ENCODE measurements at regions not wholly inside any gene's neighbourhood (a gene's known extent, or its start where the extent isn't known, plus 50 kb on each side); places are given as distances from the start of the nearest gene placed in this dataset.

- no peak for ATAC-seq
- ChIA-PET CTCF (no interaction called here), POLR2A (no interaction called here)
- no peak for FAIRE-seq
- no peak for DNase-seq (ENCODE audit: low read depth in 1 of 2, low spot score in 1 of 2)
- H3K4me3 ChIP-seq = no peak overlapping the region
- WGBS (ENCODE audit: missing lambda C conversion rate) = 65% methylated on average over 3 of the region's 3 CpGs
- no peaks in the 10 kb centered on the region for H3K9me3 ChIP-seq
- no peak overlapping the region for H3K4me2 ChIP-seq
- no peak for TF ChIP-seq SMC3 (IDR thresholded peaks at IDR 0.05)
- TF ChIP-seq FOSB (CRISPR knock-in tag; IDR thresholded peaks at IDR 0.05) = no peak
- no peak for TF ChIP-seq PHF8 (IDR thresholded peaks at IDR 0.05; ENCODE audit: borderline replicate concordance, low read depth)
- no peak for TF ChIP-seq POLR2A (IDR thresholded peaks at IDR 0.05; ENCODE audit: low read length)
- TF ChIP-seq CHD2 (IDR thresholded peaks at IDR 0.05; ENCODE audit: low read length, partially characterized antibody) = no peak
- no peak for TF ChIP-seq PBX3 (IDR thresholded peaks at IDR 0.05)
- no peak for TF ChIP-seq CHD4 (IDR thresholded peaks at IDR 0.05; ENCODE audit: borderline replicate concordance)
- no peak for TF ChIP-seq ESRRA (IDR thresholded peaks at IDR 0.05; ENCODE audit: borderline replicate concordance, low read length)
- no peak for TF ChIP-seq JUN (IDR thresholded peaks at IDR 0.05)
- no peak for TF ChIP-seq KDM5A (IDR thresholded peaks at IDR 0.05)
- TF ChIP-seq CBX8 (IDR thresholded peaks at IDR 0.05) = no peak
- TF ChIP-seq FOSL2 (IDR thresholded peaks at IDR 0.05) = no peak
- TF ChIP-seq FOSL2 (CRISPR knock-in tag; IDR thresholded peaks at IDR 0.05) = no peak
- no peak for TF ChIP-seq CEBPB (IDR thresholded peaks at IDR 0.05)
- TF ChIP-seq KDM1A (IDR thresholded peaks at IDR 0.05; ENCODE audit: low read depth) = no peak
- peak overlapping the region in 1 of 2 experiments; percentile 16; a peak in 1 of 6 replicates for H3K27ac ChIP-seq
- peaks cover 4% of the 10 kb centered on the region; the same call in 1 of the 3 replicates for H3K4me1 ChIP-seq
Observed at GRCh38 chr14:61643555-61643954, 51.8 kb upstream of the HIF1A start.

GRCh38 chr14:61644175-61644574, 51.1 kb upstream of the HIF1A start:
- TF ChIP-seq USF2 (IDR thresholded peaks at IDR 0.05) = no peak
- TF ChIP-seq RAD21 (conservative IDR thresholded peaks at IDR 0.05 in 1 of 2, IDR thresholded peaks at IDR 0.05 in 1 of 2) = no peak
- TF ChIP-seq ZSCAN20 (CRISPR knock-in tag; IDR thresholded peaks at IDR 0.05) = no peak
- TF ChIP-seq ATOH8 (CRISPR knock-in tag; IDR thresholded peaks at IDR 0.05; ENCODE audit: low read depth) = no peak
- TF ChIP-seq ZFP36 (IDR thresholded peaks at IDR 0.05; ENCODE audit: borderline replicate concordance, partially characterized antibody) = no peak
- TF ChIP-seq EHMT2 (IDR thresholded peaks at IDR 0.05; ENCODE audit: low read depth) = no peak
- no peak for TF ChIP-seq SREBF2 (IDR thresholded peaks at IDR 0.05)
- no peak for TF ChIP-seq POLR2A (IDR thresholded peaks at IDR 0.05; ENCODE audit: low read length)
- TF ChIP-seq FOSL2 (IDR thresholded peaks at IDR 0.05) = no peak
- TF ChIP-seq FOSL2 (CRISPR knock-in tag; IDR thresholded peaks at IDR 0.05) = no peak
- no peak for DNase-seq (ENCODE audit: low read depth in 1 of 2, low spot score in 1 of 2)
- no peak overlapping the region for H3K4me2 ChIP-seq
- no peaks in the 10 kb centered on the region for H3K9me3 ChIP-seq
- POLR2A ChIA-PET = no interaction called here
- H3K4me3 ChIP-seq = no peak overlapping the region
- CTCF ChIA-PET = no interaction called here
- no peaks in the 10 kb centered on the region for H3K4me1 ChIP-seq
- H3K27ac ChIP-seq = no peak overlapping the region
- FAIRE-seq = no peak
- ATAC-seq = no peak

GRCh38 chr14:61644834-61645233, 50.5 kb upstream of the HIF1A start:
- WGBS (ENCODE audit: missing lambda C conversion rate) = 41% methylated on average over 2 of the region's 2 CpGs
- POLR2A ChIA-PET = no interaction called here
- DNase-seq (ENCODE audit: low read depth in 1 of 2, low spot score in 1 of 2) (no peak), ATAC-seq (peak in 1 of 2 experiments; percentile 34; a peak in 1 of 6 replicates), FAIRE-seq (no peak)
- H3K4me1 ChIP-seq = no peaks in the 10 kb centered on the region
- no peak overlapping the region for H3K27ac ChIP-seq
- TF ChIP-seq CHD4 (IDR thresholded peaks at IDR 0.05; ENCODE audit: borderline replicate concordance) (no peak), ZNF302 (CRISPR knock-in tag; IDR thresholded peaks at IDR 0.05) (no peak), MYC (IDR thresholded peaks at IDR 0.05; ENCODE audit: borderline replicate concordance, low read length) (no peak), ZC3H11A (IDR thresholded peaks at IDR 0.05) (no peak), KDM5A (IDR thresholded peaks at IDR 0.05) (no peak), MAFK (IDR thresholded peaks at IDR 0.05; ENCODE audit: partially characterized antibody) (no peak), EHMT2 (IDR thresholded peaks at IDR 0.05; ENCODE audit: low read depth) (no peak), ZSCAN20 (CRISPR knock-in tag; IDR thresholded peaks at IDR 0.05) (no peak)
- no peak overlapping the region for H3K4me3 ChIP-seq
- no peak overlapping the region for H3K4me2 ChIP-seq
- H3K9me3 ChIP-seq = no peaks in the 10 kb centered on the region
- CTCF ChIA-PET = no interaction called here

Measured in A549 (cell line).